KOPT-K1 (cell line): ENCODE measurements at regions not wholly inside any gene's neighbourhood (a gene's known extent, or its start where the extent isn't known, plus 50 kb on each side); places are given as distances from the start of the nearest gene placed in this dataset.

ENCODE experiments used
- H3K27ac ChIP-seq: fragments of 200-600 bp; sonication (generic); 2 replicates; pipeline ENCODE4 v1.5.1; 2016; ENCODE audit warnings: antibody characterized with exemption, mild to moderate bottlenecking, low read depth, low read length; ENCODE audit not compliant: poor library complexity, severe bottlenecking
- H3K36me3 ChIP-seq: fragments of 200-600 bp; sonication (generic); 2 replicates; pipeline ENCODE4 v1.5.1; 2017; ENCODE audit warnings: antibody characterized with exemption, mild to moderate bottlenecking, low read length, moderate library complexity; ENCODE audit not compliant: insufficient read depth
- H3K9me3 ChIP-seq: fragments of 200-600 bp; sonication (generic); 2 replicates; pipeline ENCODE4 v1.5.1; 2017; ENCODE audit warnings: antibody characterized with exemption, low read length, mild to moderate bottlenecking; ENCODE audit not compliant: insufficient read depth, poor library complexity, severe bottlenecking

- no peak overlapping the region for H3K27ac ChIP-seq
- no peaks in the 10 kb centered on the region for H3K9me3 ChIP-seq
- H3K36me3 ChIP-seq = no peaks in the 10 kb centered on the region
Observed at GRCh38 chr2:151114874-151115273, 146.8 kb downstream of the RBM43 start.

DNA sequence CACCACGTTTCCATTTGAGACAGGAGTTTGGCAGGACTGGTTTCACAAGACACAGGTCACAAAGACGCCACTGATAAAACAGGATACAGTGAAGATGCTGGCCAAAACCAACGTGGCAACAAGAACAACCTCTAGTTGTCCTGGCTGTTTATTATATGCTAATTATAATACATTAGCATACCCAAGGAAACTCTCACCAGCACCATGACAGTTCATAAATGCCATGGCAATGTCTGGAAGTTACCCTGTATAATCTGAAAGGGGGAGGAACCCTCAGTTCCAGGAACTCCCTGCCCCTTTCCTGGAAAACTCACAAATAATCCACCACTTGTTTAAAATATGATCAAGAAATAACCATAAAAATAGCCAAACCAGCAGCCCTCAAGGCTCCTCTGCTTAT is 148.3 kb downstream of the RBM43 start:
- no peak overlapping the region for H3K27ac ChIP-seq
- no peaks in the 10 kb centered on the region for H3K9me3 ChIP-seq
- no peaks in the 10 kb centered on the region for H3K36me3 ChIP-seq

DNA sequence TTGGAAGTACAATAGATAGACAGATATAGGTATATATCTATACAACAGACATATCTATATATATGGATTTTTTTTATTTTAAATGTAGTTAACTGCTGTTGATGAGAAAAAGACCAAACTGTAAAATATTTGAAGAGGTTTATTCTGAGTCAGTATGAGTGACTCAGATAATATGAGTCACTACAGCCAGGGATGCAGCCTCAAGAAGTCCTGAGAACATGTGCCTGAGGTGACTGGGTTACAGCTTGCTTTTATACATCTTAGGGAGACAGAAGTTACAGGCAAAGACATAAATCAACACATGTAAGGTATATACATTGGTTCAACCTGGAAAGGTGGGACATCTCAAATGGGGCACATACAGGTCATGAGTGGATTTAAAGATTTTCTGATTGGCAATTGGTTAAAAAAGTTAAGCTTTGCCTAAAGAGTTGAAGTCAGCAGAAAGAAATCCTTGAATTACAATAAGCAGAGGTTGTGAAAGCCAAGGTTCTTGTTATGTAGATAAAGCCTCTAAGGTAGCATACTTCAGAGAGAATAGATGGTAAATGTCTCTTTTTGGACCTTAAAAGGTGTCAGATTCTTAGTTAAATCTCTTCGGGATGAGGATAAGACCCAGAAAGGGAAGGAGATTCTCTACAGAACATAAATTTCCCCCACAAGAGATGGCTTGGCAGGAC is 149.9 kb downstream of the RBM43 start:
- H3K27ac ChIP-seq = no peak overlapping the region
- H3K9me3 ChIP-seq = no peaks in the 10 kb centered on the region
- no peaks in the 10 kb centered on the region for H3K36me3 ChIP-seq

DNA sequence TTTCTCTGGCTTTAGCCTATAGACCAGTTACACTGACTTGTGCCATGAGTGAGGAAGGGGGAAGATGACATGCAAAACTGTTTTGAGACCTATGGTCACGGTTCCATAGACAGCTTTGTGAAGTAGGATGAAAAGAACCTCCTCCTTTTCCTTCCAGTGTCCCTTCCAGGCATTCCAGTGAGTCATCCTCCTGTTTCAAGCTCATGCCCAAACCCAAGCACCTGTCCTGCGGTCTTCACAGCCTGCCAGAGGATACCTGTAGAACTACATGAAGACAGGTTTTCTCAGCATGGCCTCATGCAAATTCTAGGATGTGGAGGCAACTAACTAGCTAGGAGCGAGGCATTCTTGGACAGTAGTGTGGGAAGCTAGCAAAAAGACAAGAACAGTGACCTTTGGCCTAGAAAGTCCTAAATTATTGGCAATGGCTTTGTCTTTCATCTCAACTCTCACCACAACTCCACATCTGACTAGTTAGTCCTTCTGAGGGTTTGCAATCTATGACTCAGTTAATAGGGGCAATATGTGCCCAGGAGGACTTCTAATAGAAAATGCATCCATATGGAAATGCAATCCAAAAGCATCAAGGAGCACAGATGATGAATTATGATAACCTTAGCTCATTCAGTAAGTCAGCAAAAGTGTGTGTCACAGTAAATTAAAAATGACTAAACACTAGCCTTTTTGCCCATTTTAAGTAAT is 154.7 kb downstream of the RBM43 start:
- Histone ChIP-seq H3K36me3 (no peaks in the 10 kb centered on the region), H3K9me3 (no peaks in the 10 kb centered on the region), H3K27ac (no peak overlapping the region)

DNA sequence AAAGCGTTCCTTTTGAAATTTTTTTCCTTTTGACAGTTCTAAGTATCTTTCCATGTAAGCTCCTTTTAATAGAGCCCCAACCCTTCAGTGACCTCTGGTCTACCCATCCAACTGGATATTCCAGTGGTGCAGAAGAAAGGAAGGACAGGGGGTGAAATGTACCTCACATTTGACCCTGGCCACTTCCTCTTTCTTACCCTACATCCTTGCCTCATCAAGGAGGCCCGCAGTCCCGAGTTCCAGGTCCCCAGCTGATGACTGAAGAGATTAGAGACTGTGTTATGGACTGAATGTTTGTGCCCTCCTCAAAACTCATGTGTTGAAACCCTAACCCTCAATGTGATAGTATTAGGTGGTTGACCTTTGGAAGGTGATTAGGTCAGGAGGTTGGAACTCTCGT is 158.1 kb downstream of the RBM43 start:
- Histone ChIP-seq H3K9me3 (no peaks in the 10 kb centered on the region), H3K27ac (no peak overlapping the region), H3K36me3 (no peaks in the 10 kb centered on the region)

DNA sequence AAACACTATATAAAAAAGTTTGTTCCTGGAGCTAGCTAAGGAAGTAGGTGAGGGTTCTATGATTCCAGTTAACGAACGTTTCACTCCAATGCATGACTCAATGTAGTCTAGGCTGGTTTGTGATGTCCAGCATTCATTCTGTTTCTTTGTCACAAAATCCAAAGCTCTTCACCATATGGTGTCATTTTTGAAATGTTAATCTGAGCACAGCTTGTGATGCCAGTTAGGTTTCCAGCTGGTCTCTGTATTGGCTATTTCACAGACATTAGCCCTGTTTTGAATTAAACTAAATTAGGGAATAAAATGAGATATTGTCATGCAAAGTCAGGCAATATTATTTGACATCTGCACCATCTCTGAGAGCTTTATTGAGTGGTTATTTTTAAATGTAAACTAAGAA is 159.4 kb downstream of the RBM43 start:
- Histone ChIP-seq H3K36me3 (no peaks in the 10 kb centered on the region), H3K27ac (no peak overlapping the region), H3K9me3 (no peaks in the 10 kb centered on the region)

DNA sequence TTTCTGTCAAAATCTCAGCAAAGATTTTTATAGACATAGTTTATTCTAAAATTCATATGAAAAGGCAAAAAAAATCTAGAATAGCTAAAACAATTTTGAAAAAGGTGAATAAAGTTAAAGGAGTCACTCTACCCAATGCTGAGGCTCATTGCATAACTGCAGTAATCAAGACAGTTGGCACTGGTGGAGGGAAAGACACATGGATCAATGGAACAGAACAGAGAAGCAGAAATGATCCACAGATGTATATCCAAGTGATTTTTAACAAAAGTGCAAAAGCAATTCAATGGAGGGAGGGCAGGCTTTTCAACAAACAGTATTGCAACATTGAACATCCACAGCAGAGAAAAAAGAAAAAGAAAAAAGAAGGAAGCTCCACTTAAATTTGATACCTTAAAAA is 162.8 kb downstream of the RBM43 start:
- Histone ChIP-seq H3K36me3 (no peaks in the 10 kb centered on the region), H3K27ac (no peak overlapping the region), H3K9me3 (no peaks in the 10 kb centered on the region)

DNA sequence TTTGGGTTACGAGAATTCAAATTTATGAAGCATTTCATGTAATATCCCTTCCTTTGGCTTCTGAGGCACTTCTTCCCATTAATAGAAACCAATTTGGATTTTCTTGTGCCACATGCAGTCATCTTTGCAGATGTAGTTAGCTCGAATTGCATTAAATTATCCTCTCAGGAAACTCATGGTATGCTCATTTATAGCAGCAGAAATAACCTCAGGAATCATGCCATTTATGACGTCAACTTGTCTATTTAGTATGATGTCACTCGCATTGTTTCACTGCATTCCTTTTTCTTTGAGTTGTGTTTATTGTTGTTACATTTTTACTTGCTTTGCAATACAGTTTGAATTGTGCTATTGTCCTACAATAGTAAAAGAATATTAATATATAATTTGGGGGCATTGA is 163.8 kb downstream of the RBM43 start:
- no peaks in the 10 kb centered on the region for H3K9me3 ChIP-seq
- H3K36me3 ChIP-seq = no peaks in the 10 kb centered on the region
- H3K27ac ChIP-seq = no peak overlapping the region

GRCh38 chr2:151097128-151097527 is 164.5 kb downstream of the RBM43 start:
- Histone ChIP-seq H3K9me3 (no peaks in the 10 kb centered on the region), H3K36me3 (no peaks in the 10 kb centered on the region), H3K27ac (no peak overlapping the region)

- Histone ChIP-seq H3K36me3 (no peaks in the 10 kb centered on the region), H3K27ac (no peak overlapping the region), H3K9me3 (no peaks in the 10 kb centered on the region)
Observed at GRCh38 chr2:151096235-151096634, 165.4 kb downstream of the RBM43 start.

DNA sequence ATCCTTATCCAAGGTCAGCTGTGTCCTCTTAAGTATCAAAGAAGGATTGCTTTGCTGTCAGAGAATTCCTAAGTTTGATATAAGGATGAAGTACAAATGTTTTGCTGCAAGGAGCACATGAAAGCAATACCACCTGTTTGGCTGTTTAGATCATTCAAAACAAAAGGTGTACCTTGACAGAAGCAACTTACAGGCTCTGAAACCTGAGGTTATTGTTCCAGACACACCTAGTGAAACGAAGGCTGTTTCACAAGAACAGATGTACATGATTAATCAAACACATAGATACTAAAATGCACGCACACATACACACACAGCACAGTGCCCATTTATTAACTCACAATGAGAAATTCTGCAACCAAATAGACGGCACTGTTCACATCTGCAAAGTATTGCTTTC is 166.2 kb downstream of the RBM43 start:
- Histone ChIP-seq H3K36me3 (no peaks in the 10 kb centered on the region), H3K9me3 (no peaks in the 10 kb centered on the region), H3K27ac (no peak overlapping the region)

- Histone ChIP-seq H3K27ac (no peak overlapping the region), H3K36me3 (no peaks in the 10 kb centered on the region), H3K9me3 (no peaks in the 10 kb centered on the region)
Observed at GRCh38 chr2:151091583-151091982, 170.1 kb downstream of the RBM43 start.

DNA sequence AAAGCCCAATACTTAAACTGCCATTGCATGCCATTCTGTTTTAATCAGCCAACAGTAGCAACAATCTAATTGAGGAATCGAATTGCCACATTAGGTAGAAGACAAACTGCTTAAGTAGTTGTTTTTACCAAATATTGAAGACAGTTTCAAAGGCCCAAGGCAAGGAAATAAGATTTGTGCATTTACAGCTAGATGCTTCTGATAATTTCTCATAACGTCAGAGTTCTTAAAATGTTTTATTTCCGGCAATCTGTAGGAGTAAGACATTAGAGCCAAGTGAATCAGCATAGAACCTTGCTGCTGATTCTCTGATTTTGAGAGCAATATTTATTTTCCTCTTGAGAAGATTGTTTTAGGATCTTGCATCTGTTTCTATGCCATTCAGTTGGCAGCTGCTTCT is 174.3 kb downstream of the RBM43 start:
- Histone ChIP-seq H3K36me3 (no peaks in the 10 kb centered on the region), H3K9me3 (no peaks in the 10 kb centered on the region), H3K27ac (no peak overlapping the region)

- no peaks in the 10 kb centered on the region for H3K9me3 ChIP-seq
- no peaks in the 10 kb centered on the region for H3K36me3 ChIP-seq
- H3K27ac ChIP-seq = no peak overlapping the region
Observed at GRCh38 chr2:151085181-151085611, 176.5 kb downstream of the RBM43 start.

DNA sequence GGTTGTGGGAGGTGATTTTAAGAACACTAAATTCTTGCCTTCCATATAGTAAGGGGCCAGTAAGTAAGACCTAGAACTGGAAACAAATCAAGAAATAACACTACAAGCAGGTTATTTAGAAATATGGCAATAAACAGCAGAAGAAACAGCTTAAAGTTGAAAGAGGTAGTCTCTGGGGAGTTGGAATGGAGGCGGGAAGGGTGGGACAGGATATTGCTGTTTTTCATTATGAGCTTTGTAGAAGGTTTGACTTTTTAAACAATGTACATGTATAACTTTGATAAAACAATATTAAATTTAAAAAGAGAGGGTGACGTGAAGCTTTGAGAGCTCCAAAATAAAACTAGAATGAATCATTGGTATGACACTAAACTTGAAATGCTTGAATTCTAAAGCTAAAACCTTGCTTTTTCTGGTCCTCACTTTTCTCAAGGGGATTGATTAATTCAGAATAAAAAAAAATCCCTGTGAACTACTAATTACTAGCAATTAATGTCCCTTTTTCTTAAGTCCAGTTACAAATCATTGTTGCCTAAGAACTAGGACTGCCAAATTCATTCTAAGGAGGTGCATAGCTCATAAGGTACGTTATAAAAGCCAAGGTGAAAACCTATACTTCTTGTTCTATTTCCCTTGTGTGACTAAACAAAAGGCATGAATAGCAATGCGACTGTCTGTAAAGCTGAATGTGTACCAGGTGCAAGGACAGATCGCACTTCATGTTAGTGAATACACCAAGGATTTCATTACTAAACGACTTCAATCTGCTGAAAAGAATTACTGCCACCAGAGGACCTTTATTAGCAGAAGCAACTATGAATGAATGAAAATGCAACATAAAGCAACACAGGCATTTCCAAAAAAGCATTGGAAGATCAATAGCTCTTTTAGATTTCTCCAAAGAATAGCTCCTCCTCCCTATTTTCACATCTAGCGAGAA is 177.5 kb downstream of the RBM43 start:
- Histone ChIP-seq H3K27ac (no peak overlapping the region), H3K36me3 (no peaks in the 10 kb centered on the region), H3K9me3 (no peaks in the 10 kb centered on the region)
